ENCODE measurements at regions not wholly inside any gene's neighbourhood (a gene's known extent, or its start where the extent isn't known, plus 50 kb on each side); places are given as distances from the start of the nearest gene placed in this dataset.
"Not testable (repeated sequence)": the region's sequence is repeated elsewhere in the genome, so short reads cannot be mapped to it uniquely, and the experiment has no call there.

DNA sequence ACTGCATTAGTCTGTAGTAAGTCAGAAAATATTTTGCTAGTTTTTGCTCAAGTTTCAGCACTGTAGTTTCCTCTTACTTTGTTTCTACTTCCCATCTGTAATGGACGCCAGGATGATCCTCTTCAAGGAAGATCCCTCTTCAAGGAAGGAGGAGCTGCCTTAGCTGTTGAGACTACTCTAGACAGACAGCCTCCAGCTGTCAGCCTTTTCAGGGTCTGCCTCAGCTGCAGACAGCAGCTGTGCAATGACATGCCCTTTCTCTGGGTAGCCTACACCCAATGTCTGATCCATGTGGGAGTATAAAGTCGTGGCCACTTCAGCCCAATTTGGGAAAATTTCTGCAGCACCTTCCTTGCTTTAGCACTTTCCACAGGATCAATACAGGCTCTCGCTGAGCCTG lies 281.0 kb upstream of the MAOA start:
- no peak for DNase-seq (ENCODE audit: low read depth)

GRCh38 chrX:43380704-43381103 lies 275.4 kb upstream of the MAOA start:
- DNase-seq (ENCODE audit: low read depth): no peak

DNA sequence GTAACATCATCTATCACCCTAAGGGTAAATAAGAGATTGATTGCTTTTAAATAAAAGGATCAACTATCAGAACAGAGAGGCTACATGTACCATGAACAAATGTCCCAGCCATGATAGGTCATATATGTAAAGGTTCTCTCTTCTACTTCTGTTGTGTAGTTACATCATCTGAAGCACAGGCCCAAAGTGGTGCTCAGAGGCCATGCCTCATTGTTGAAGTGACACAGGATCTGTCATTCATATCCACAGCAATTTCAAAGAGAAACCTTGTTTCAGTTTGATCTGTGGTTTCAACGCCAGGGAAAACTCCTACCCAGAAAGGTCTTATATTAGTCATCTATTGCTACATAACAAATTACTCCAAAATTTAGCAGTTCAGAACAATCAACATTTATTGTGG lies 269.2 kb upstream of the MAOA start:
- no peak for DNase-seq (ENCODE audit: low read depth)

GRCh38 chrX:43405191-43405590 lies 250.9 kb upstream of the MAOA start:
- no peak for DNase-seq (ENCODE audit: low read depth)

- no peak for DNase-seq (ENCODE audit: low read depth)
These were observed 232.2 kb upstream of the MAOA start for GRCh38 chrX:43423876-43424275.

DNA sequence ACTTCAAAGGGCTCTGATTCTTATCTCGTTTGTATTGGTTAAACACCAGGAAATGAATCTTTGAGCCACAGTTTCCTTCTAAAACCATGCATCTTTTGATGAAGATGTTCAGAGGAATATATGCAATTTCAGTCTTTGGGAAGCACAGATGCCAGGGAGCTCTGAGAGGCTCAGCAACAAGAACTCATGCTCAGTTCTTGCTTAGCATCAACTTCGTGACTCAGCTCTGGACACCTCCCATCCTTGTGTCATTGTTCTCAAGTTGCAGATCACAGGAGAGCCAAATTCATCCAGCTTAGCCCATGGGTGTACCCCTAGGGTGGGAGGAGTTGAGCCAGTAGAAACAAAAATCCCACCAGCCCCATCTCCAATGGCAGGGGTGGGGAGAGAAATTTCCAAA lies 219.6 kb upstream of the MAOA start:
- no peak for DNase-seq (ENCODE audit: low read depth)

GRCh38 chrX:43446752-43447151 lies 209.3 kb upstream of the MAOA start:
- DNase-seq (ENCODE audit: low read depth): no peak

DNA sequence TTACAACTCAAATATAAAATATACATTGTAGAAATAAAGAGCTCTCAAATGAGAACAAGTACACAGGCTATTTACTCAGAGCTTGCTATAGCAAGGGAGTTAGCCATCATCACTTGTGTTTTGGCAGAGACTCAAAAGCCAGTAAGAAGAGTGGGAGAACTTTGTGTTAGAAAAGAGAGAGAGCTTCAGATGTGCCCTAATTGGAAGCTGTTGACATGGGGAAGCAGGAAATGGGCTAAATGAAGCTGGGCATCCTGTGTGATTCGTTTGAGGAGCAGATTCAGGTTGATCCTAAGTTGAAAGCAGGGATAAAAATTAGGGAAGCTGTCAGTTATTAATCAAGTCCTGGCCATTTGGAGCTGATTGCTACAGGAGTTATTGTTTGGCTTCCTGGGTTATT lies 207.4 kb upstream of the MAOA start:
- DNase-seq (ENCODE audit: low read depth): no peak

GRCh38 chrX:43450355-43450754 lies 205.7 kb upstream of the MAOA start:
- no peak for DNase-seq (ENCODE audit: low read depth)

DNA sequence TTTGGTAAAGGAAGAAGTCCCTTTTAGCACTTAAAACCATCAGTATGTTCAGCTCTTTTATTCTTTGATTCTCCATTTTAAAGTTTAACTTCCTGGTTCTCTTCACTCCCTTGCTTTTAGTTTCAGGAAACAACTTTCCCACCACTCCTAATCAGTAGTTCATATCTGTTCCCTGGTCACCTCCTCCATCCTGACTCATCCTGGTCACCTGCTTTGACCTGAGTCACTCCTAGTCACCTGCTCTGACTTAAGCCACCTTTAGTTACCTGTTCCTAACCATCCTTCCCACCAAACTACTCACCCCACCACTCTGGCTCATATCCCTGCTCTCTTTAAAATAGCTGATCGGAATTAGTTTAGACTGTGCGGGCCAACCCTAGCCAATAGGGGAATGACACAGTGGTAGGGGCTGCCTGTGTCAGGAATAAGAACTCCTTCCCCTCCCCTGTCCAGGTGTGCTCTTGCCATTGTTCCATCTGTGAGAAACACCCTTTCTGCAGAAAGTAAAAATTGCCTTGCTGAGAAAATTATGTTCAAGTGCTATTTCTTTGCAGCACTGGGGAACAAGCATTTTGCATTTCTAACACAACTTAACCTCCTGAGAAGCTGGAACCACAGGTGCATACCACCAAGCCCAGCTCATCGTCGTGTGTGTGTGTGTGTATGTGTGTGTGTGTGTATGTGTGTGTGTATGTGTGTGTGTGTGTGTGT lies 204.0 kb upstream of the MAOA start:
- not testable (repeated sequence) for DNase-seq (ENCODE audit: low read depth)

GRCh38 chrX:43456063-43456462 lies 200.0 kb upstream of the MAOA start:
- DNase-seq (ENCODE audit: low read depth): no peak

GRCh38 chrX:43456906-43457305 lies 199.2 kb upstream of the MAOA start:
- DNase-seq (ENCODE audit: low read depth): no peak

DNA sequence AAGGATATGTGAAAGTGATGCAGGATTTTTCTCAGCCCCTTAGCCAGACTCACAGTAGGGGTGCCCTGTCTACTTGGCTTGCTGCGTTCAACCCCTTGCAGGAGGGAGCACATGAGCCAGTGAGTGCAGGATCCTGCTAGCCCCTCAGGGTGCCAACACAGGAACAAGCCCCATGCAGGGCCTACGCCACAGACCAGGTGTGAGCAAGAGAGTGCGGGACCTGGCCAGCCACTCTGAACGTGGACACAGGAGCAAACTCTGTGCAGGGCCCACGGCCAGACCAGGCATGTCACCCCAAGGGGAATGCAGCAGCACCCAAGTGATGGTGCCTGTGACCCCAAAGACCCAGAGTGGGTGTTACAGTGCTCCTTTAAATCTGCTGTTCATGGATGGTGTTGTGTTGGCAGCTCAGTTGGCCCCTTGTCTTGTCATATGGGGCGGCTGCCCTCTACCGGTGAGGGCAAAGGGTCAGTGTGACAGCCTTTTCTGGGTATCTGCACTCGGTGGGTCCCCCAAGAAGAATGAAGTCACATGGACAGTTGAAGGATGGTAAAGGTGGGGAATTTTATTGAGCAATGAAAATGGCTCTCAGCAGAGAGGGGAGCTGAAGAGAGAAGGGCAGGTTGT lies 188.4 kb upstream of the MAOA start:
- DNase-seq (ENCODE audit: low read depth): no peak

DNA sequence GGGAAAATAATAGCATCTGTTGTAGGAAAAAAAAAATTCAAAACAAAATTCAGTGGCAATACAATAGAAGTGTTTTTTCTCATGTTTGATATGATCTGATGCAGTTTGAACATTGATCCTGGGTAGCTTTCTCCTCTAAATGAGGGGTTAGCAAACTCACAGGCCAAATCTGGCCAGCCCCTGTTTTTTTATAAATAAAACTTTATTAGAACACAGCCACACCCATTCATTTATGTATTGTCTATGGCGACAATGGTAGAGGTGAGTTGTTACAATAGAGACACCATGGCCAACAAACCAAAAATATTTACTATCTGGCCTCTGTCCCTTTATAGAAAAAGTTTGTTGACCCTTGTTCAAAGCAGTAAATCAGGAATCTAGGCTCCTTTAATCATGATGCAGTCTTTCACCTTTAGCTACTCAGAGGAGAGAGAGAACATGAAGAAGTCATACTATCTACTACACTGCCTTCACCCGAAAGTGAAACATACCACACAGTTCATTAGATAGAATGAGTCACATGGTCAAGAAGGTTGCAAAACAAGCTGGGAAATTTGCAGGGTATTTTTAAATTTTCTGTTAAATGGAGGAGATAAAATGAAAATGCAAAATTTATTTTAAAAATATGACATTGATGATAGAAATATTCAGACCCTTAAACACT lies 186.6 kb upstream of the MAOA start:
- no peak for DNase-seq (ENCODE audit: low read depth)

- DNase-seq (ENCODE audit: low read depth): no peak
These were observed 181.8 kb upstream of the MAOA start for GRCh38 chrX:43474321-43474720.

- DNase-seq (ENCODE audit: low read depth): no peak
These were observed 177.0 kb upstream of the MAOA start for GRCh38 chrX:43479070-43479469.

- DNase-seq (ENCODE audit: low read depth): no peak
These were observed 176.2 kb upstream of the MAOA start for GRCh38 chrX:43479850-43480249.

DNA sequence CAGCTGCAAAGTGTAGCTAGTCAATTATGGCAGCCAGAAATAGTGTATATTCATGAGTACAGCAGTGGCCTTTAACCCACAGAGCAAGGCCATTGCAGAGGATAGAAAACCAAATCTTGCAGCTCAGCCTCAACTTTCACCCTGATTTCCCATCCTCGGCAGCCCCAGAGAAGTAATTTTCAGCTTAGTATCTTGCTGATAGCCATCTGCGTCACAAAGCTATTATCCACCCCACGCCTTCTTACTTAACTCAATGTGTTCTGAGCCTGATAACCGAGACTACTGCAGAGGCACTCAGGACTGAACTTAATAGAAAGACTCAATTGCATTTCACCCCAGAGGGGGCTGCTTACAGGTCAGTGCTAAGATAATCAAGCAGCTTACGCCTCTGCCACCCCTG lies 174.5 kb upstream of the MAOA start:
- DNase-seq (ENCODE audit: low read depth): no peak

- DNase-seq (ENCODE audit: low read depth): no peak
These were observed 162.3 kb upstream of the MAOA start for GRCh38 chrX:43493756-43494155.

- DNase-seq (ENCODE audit: low read depth): no peak
These were observed 155.9 kb upstream of the MAOA start for GRCh38 chrX:43500246-43500645.

DNA sequence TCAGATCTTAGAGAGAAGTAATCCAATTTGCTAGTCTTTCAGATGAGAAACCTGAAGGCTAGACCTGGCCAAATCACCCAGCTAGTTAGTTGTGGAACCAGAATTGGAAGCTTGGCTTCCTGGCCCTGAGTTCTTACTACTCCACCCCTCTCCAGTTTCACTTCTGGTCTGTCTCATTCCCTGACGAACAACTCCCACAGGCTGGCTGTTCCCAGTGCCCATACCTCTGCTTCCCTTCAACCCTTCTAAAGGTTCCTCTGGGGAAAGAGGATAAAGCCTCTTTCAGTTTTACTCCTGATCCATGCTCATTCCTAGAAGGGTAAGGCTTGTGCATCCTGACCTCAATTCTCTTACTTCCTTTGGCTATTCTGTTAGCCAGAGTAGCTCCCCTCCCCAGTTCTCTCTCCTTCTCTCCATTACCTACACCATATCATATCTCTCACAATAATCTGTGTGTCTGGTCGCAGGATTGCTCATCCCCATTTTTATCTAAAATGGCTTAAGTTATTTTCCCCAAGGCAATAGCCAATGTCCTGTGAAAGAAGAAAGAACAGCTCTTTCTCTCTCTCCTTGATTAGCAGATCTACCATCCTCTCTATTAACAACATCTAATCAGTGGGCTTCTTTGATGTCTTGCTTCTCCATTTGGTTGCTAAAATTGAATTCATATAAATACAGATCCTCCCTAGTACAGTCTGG lies 155.0 kb upstream of the MAOA start:
- DNase-seq (ENCODE audit: low read depth): no peak

DNA sequence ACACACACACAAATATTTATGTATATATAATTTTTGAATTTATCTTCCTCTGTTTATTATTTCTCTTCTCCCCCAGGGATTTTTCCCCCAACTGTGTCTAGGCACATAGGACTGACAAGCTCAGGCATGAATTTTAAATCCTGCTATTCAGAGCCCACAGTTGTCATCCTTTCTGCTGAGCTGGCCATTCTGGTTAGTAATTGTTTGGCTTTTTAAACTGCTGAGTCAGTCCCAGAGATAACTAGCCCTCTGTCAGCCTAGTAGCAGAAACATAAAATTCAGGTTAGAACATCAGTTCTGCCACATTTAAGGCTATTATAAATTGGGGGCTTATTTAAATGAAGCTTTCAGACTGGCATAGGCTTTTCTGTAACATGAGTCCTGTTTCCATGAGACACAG lies 151.7 kb upstream of the MAOA start:
- DNase-seq (ENCODE audit: low read depth): no peak

GRCh38 chrX:43505769-43506168 lies 150.3 kb upstream of the MAOA start:
- DNase-seq (ENCODE audit: low read depth): no peak
